ENCODE measurements at regions not wholly inside any gene's neighbourhood (a gene's known extent, or its start where the extent isn't known, plus 50 kb on each side); places are given as distances from the start of the nearest gene placed in this dataset.
A peak's percentile ranks its signal among the peaks of the same experiment; 100 is the strongest.

GRCh38 chr18:8458546-8459215 lies 150.6 kb upstream of the RAB12 start:
- no peak for DNase-seq

- DNase-seq = no peak
Measured at GRCh38 chr18:8460748-8461147, 148.5 kb upstream of the RAB12 start.

GRCh38 chr18:8461544-8461943 lies 147.7 kb upstream of the RAB12 start:
- no peak for DNase-seq

- no peak for DNase-seq
Measured at GRCh38 chr18:8462651-8463185, 146.5 kb upstream of the RAB12 start.

GRCh38 chr18:8463791-8464190 lies 145.4 kb upstream of the RAB12 start:
- DNase-seq = no peak

- no peak for DNase-seq
Measured at GRCh38 chr18:8468191-8468590, 141.0 kb upstream of the RAB12 start.

- DNase-seq = no peak
Measured at GRCh38 chr18:8468921-8469335, 140.3 kb upstream of the RAB12 start.

- DNase-seq = no peak
Measured at GRCh38 chr18:8469544-8470130, 139.6 kb upstream of the RAB12 start.

GRCh38 chr18:8471372-8471771 lies 137.9 kb upstream of the RAB12 start:
- no peak for DNase-seq

- no peak for DNase-seq
Measured at GRCh38 chr18:8474661-8475060, 134.6 kb upstream of the RAB12 start.

GRCh38 chr18:8477615-8478014 lies 131.6 kb upstream of the RAB12 start:
- no peak for DNase-seq

- no peak for DNase-seq
Measured at GRCh38 chr18:8478166-8478967, 130.9 kb upstream of the RAB12 start.

GRCh38 chr18:8478968-8479370 lies 130.3 kb upstream of the RAB12 start:
- no peak for DNase-seq

GRCh38 chr18:8479789-8480188 lies 129.4 kb upstream of the RAB12 start:
- no peak for DNase-seq

GRCh38 chr18:8480506-8481328 lies 128.5 kb upstream of the RAB12 start:
- DNase-seq = peak; percentile 19

- DNase-seq = no peak
Measured at GRCh38 chr18:8484951-8485350, 124.3 kb upstream of the RAB12 start.

GRCh38 chr18:8489761-8490160 lies 119.5 kb upstream of the RAB12 start:
- no peak for DNase-seq

GRCh38 chr18:8491516-8491915 lies 117.7 kb upstream of the RAB12 start:
- no peak for DNase-seq

- DNase-seq = no peak
Measured at GRCh38 chr18:8493141-8493540, 116.1 kb upstream of the RAB12 start.

GRCh38 chr18:8496186-8496585 lies 113.1 kb upstream of the RAB12 start:
- DNase-seq = no peak

- no peak for DNase-seq
Measured at GRCh38 chr18:8498905-8499304, 110.3 kb upstream of the RAB12 start.

GRCh38 chr18:8499810-8500675 lies 109.2 kb upstream of the RAB12 start:
- peak; percentile 38 for DNase-seq

All from NCI-H1417 treated with DMSO at 0.1 percent for 48 hours (cell line).